Keratinocyte (primary cell): ENCODE measurements at regions not wholly inside any gene's neighbourhood (a gene's known extent, or its start where the extent isn't known, plus 50 kb on each side); places are given as distances from the start of the nearest gene placed in this dataset.

ENCODE experiments used
- EZH2 ChIP-seq: IDR thresholded peaks from one replicate; pipeline ENCODE4 v1.6.1; 2012; ENCODE audit warnings: inconsistent platforms, mild to moderate bottlenecking, low read length, moderate library complexity
- TF ChIP-seq, protein P1 (sequence below), 3 experiments: IDR thresholded peaks in 1 of 3; conservative IDR thresholded peaks in 1 of 3; optimal IDR thresholded peaks in 1 of 3; 2 replicates in 2 of 3; 3 replicates in 1 of 3; pipeline versions ENCODE3 to v1.5.1; 2011; ENCODE audit warnings: low read length in 3 of 3, mild to moderate bottlenecking in 3 of 3, moderate library complexity in 2 of 3, control low read depth in 1 of 3, inconsistent platforms in 1 of 3; ENCODE audit not compliant: insufficient read depth in 2 of 3; ENCODE audit errors: extremely low read depth in 1 of 3

DNA sequence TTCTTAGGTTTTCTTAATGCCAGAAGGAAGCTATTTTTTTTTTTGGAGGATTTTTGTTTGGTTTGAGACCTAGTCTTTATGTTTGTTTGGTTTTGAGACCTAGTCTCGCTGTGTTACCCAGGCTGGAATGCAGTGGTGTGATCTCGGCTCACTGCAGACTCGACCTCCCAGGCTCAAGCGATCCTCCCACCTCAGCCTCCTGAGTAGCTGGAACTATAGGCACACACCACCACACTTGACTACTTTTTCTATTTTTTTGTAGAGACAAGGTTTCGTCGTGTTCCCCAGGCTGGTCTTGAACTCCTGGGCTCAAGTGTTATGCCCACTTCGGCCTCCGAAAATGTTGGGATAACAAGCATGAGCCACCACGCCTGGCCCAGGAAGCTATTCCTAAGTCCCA, 67.8 kb upstream of the NHSL1 start:
- TF ChIP-seq, protein P1, sequence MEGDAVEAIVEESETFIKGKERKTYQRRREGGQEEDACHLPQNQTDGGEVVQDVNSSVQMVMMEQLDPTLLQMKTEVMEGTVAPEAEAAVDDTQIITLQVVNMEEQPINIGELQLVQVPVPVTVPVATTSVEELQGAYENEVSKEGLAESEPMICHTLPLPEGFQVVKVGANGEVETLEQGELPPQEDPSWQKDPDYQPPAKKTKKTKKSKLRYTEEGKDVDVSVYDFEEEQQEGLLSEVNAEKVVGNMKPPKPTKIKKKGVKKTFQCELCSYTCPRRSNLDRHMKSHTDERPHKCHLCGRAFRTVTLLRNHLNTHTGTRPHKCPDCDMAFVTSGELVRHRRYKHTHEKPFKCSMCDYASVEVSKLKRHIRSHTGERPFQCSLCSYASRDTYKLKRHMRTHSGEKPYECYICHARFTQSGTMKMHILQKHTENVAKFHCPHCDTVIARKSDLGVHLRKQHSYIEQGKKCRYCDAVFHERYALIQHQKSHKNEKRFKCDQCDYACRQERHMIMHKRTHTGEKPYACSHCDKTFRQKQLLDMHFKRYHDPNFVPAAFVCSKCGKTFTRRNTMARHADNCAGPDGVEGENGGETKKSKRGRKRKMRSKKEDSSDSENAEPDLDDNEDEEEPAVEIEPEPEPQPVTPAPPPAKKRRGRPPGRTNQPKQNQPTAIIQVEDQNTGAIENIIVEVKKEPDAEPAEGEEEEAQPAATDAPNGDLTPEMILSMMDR (optimal IDR thresholded peaks at IDR 0.05 in 1 of 3, IDR thresholded peaks at IDR 0.05 in 1 of 3, conservative IDR thresholded peaks at IDR 0.05 in 1 of 3; ENCODE audit: extremely low read depth in 1 of 3, insufficient read depth in 2 of 3, low read length in 3 of 3), result no peak
- TF ChIP-seq EZH2, result no peak
